Loucy (cell line): ENCODE measurements at regions not wholly inside any gene's neighbourhood (a gene's known extent, or its start where the extent isn't known, plus 50 kb on each side); places are given as distances from the start of the nearest gene placed in this dataset.

Source experiments
- CTCF ChIP-seq: fragments of 200-600 bp; sonication (generic); conservative IDR thresholded peaks from 2 replicates; pipeline ENCODE4 v1.5.1; 2014; ENCODE audit warnings: mild to moderate bottlenecking, antibody characterized with exemption, low read length
- EZH2phosphoT487 ChIP-seq: fragments of 200-600 bp; IDR thresholded peaks from 2 replicates; pipeline ENCODE4 v1.6.1; 2018; ENCODE audit warnings: antibody characterized with exemption, mild to moderate bottlenecking, moderate library complexity, borderline replicate concordance

DNA sequence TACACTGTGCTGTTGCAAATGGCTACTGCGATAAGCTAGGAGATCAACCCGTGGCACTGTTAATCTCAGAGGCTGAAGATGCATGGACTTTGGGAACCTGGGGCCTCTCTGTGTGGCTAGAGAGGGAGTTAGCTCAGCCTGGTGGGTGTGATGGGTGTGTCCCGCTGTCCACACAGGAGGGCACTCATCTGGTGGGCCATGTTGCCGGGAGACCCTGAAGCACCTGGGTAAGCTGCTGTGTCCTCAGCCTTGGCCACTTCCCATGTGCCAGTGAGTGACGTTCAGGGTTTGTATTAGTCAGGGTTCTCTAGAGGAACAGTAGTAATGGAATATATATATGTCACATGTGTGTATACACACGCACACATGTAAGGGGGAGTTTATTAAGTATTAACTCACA, 132.7 kb downstream of the ERMARD start:
- TF ChIP-seq CTCF, result no peak
- TF ChIP-seq EZH2phosphoT487, result no peak
